Endodermal cell (in vitro differentiated cells): ENCODE measurements at regions not wholly inside any gene's neighbourhood (a gene's known extent, or its start where the extent isn't known, plus 50 kb on each side); places are given as distances from the start of the nearest gene placed in this dataset.

Experiments used
- DNase-seq: peaks from one replicate; pipeline ENCODE4 v3.0.0-alpha.2; 2017
- H3K27ac ChIP-seq: 2 replicates; pipeline ENCODE4 v1.5.1; 2013; ENCODE audit warnings: mild to moderate bottlenecking, low read depth, low read length, moderate library complexity
- H3K27me3 ChIP-seq: 2 replicates; pipeline ENCODE4 v1.6.1; 2013; ENCODE audit warnings: mild to moderate bottlenecking, low read length, moderate library complexity; ENCODE audit not compliant: insufficient read depth, control insufficient read depth, poor library complexity, severe bottlenecking
- H3K36me3 ChIP-seq: 2 replicates; pipeline ENCODE4 v1.7.0; 2013; ENCODE audit warnings: mild to moderate bottlenecking, low read length, moderate library complexity; ENCODE audit not compliant: control insufficient read depth, insufficient read depth
- H3K4me1 ChIP-seq: one replicate; pipeline ENCODE4 v1.7.0; 2013; ENCODE audit warnings: low read length; ENCODE audit not compliant: control insufficient read depth, insufficient read depth
- H3K4me3 ChIP-seq: 2 replicates; pipeline ENCODE4 v1.5.1; 2013; ENCODE audit warnings: mild to moderate bottlenecking, low read length, moderate library complexity
- H3K9ac ChIP-seq: 2 replicates; pipeline ENCODE4 v1.6.1; 2013; ENCODE audit warnings: mild to moderate bottlenecking, low read length, moderate library complexity; ENCODE audit not compliant: poor library complexity, severe bottlenecking; ENCODE audit errors: extremely low read depth
- H3K9me3 ChIP-seq: 2 replicates; pipeline ENCODE4 v1.6.1; 2013; ENCODE audit warnings: mild to moderate bottlenecking, low read length, moderate library complexity; ENCODE audit not compliant: control insufficient read depth
- H3K27ac Mint-ChIP-seq: 2 replicates; pipeline ENCODE4 v1.8.0; 2020; ENCODE audit warnings: mixed read lengths
- H3K27me3 Mint-ChIP-seq: 2 replicates; pipeline ENCODE4 v1.8.0; 2021; ENCODE audit warnings: mild to moderate bottlenecking, mixed read lengths; ENCODE audit not compliant: insufficient read depth
- H3K36me3 Mint-ChIP-seq: 2 replicates; pipeline ENCODE4 v1.8.0; 2020; ENCODE audit warnings: low read depth, mixed read lengths
- H3K4me1 Mint-ChIP-seq: 2 replicates; pipeline ENCODE4 v1.8.0; 2020; ENCODE audit warnings: mixed read lengths
- H3K4me3 Mint-ChIP-seq: 2 replicates; pipeline ENCODE4 v1.8.0; 2020; ENCODE audit warnings: mild to moderate bottlenecking, moderate library complexity, mixed read lengths
- H3K9me3 Mint-ChIP-seq: 2 replicates; pipeline ENCODE4 v1.8.0; 2020; ENCODE audit warnings: mild to moderate bottlenecking, mixed read lengths
- WGBS, 2 experiments: methylation state at CpG; one replicate each; pipeline versions ENCODE4 v1.1.5 to v1.1.7; 2013; ENCODE audit warnings: missing lambda C conversion rate in 2 of 2, mixed read lengths in 1 of 2; ENCODE audit not compliant: insufficient coverage in 1 of 2, insufficient read length in 1 of 2; 5-methylcytosine and 5-hydroxymethylcytosine counted together
- TF ChIP-seq, protein P1 (sequence below): fragments of 200-600 bp; sonication (generic); conservative IDR thresholded peaks from 2 replicates; pipeline ENCODE4 v1.5.0; 2021; ENCODE audit warnings: antibody characterized with exemption, mild to moderate bottlenecking

DNA sequence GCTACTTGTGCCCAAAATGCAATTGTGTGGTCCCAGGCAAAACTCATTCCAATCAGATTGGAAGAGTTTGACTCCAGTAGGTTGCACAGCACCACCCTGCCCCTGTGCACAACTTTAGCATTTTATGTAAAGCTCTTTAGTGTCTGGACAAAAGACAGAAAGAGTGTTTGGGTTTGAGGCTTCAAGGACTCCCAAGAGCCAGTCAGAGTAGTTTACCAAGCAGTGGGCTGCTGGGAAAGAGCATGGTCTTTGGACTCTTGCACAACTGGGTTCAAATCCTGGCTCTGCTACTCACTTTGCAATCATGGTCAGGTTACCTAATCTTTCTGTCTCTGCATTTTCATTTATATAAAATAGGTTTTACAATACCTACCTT, 75.8 kb upstream of the UMPS start:
- no peak for DNase-seq
- no peak overlapping the region for H3K27ac ChIP-seq
- peaks cover 5% of the 10 kb centered on the region for H3K36me3 Mint-ChIP-seq
- no peaks in the 10 kb centered on the region for H3K9me3 Mint-ChIP-seq
- H3K36me3 ChIP-seq, result peaks cover 3% of the 10 kb centered on the region
- H3K4me1 Mint-ChIP-seq, result no peaks in the 10 kb centered on the region
- H3K9me3 ChIP-seq, result no peaks in the 10 kb centered on the region
- H3K4me1 ChIP-seq, result no peaks in the 10 kb centered on the region
- H3K4me3 Mint-ChIP-seq, result no peak overlapping the region
- no peaks in the 10 kb centered on the region for H3K27me3 Mint-ChIP-seq
- H3K27me3 ChIP-seq, result no peaks in the 10 kb centered on the region
- H3K9ac ChIP-seq, result no peak overlapping the region
- no peak overlapping the region for H3K27ac Mint-ChIP-seq
- TF ChIP-seq, protein P1, sequence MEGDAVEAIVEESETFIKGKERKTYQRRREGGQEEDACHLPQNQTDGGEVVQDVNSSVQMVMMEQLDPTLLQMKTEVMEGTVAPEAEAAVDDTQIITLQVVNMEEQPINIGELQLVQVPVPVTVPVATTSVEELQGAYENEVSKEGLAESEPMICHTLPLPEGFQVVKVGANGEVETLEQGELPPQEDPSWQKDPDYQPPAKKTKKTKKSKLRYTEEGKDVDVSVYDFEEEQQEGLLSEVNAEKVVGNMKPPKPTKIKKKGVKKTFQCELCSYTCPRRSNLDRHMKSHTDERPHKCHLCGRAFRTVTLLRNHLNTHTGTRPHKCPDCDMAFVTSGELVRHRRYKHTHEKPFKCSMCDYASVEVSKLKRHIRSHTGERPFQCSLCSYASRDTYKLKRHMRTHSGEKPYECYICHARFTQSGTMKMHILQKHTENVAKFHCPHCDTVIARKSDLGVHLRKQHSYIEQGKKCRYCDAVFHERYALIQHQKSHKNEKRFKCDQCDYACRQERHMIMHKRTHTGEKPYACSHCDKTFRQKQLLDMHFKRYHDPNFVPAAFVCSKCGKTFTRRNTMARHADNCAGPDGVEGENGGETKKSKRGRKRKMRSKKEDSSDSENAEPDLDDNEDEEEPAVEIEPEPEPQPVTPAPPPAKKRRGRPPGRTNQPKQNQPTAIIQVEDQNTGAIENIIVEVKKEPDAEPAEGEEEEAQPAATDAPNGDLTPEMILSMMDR, result no peak
- H3K4me3 ChIP-seq, result no peak overlapping the region

DNA sequence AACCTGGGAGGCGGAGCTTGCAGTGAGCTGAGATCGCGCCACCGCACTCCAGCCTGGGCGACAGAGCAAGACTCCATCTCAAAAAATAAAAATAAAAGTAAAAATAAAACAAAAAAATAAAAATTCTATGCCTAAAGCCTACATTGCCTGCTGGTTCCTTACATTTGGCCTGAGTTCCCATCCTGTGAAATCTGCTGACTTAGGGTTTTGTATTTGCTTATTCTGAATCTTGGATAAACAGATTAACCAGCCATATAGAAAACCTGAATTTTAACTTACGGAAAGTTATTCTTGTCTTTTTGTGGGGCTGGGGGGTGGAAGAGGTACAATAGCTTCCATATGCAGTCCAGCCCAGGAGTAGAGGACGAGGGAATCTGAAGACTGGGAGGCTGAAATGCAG, 73.7 kb upstream of the UMPS start:
- no peaks in the 10 kb centered on the region for H3K9me3 Mint-ChIP-seq
- TF ChIP-seq, protein P1, result no peak
- H3K27ac Mint-ChIP-seq, result no peak overlapping the region
- no peaks in the 10 kb centered on the region for H3K4me1 ChIP-seq
- H3K27ac ChIP-seq, result no peak overlapping the region
- no peaks in the 10 kb centered on the region for H3K9me3 ChIP-seq
- no peak overlapping the region for H3K4me3 Mint-ChIP-seq
- no peaks in the 10 kb centered on the region for H3K27me3 ChIP-seq
- no peaks in the 10 kb centered on the region for H3K27me3 Mint-ChIP-seq
- 83 to 88% methylated on average over 1 to 3 of the region's 7 CpGs for WGBS, 2 experiments
- no peak for DNase-seq
- H3K9ac ChIP-seq, result no peak overlapping the region
- peaks cover 3% of the 10 kb centered on the region for H3K36me3 ChIP-seq
- no peaks in the 10 kb centered on the region for H3K4me1 Mint-ChIP-seq
- peaks cover 4% of the 10 kb centered on the region for H3K36me3 Mint-ChIP-seq
- no peak overlapping the region for H3K4me3 ChIP-seq

DNA sequence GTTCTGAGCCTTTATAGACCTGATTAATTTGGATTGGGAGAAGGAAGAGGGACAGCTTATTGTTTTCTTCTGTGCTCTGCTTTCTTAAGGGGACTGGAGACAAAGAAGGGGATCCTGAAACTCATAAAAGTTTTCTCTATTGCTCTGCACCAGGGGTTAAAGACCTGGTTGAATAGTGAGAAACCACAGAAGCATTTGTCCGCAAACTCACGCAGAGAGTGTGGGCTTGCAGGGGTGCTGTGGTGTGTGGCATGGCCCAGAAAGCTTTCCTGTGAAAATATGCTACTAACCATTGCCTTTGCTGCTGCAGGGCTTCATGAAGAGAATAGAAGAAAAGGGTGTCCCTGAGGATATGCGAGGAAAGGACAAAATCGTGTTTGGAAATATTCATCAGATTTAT, 73.1 kb upstream of the UMPS start:
- DNase-seq, result no peak
- whole genome bisulfite sequencing, 2 experiments, result 88 to 91% methylated on average over 4 of the region's 4 CpGs
- Mint-ChIP-seq H3K4me1 (no peaks in the 10 kb centered on the region), H3K27ac (no peak overlapping the region), H3K27me3 (no peaks in the 10 kb centered on the region), H3K4me3 (no peak overlapping the region), H3K9me3 (no peaks in the 10 kb centered on the region), H3K36me3 (peaks cover 4% of the 10 kb centered on the region)
- H3K9ac ChIP-seq, result no peak overlapping the region
- no peaks in the 10 kb centered on the region for H3K9me3 ChIP-seq
- H3K27ac ChIP-seq, result no peak overlapping the region
- no peaks in the 10 kb centered on the region for H3K4me1 ChIP-seq
- no peaks in the 10 kb centered on the region for H3K27me3 ChIP-seq
- no peak overlapping the region for H3K4me3 ChIP-seq
- no peaks in the 10 kb centered on the region for H3K36me3 ChIP-seq
- TF ChIP-seq, protein P1, result no peak
